ENCODE measurements at regions not wholly inside any gene's neighbourhood (a gene's known extent, or its start where the extent isn't known, plus 50 kb on each side); places are given as distances from the start of the nearest gene placed in this dataset.
A peak's percentile ranks its signal among the peaks of the same experiment; 100 is the strongest.

DNA sequence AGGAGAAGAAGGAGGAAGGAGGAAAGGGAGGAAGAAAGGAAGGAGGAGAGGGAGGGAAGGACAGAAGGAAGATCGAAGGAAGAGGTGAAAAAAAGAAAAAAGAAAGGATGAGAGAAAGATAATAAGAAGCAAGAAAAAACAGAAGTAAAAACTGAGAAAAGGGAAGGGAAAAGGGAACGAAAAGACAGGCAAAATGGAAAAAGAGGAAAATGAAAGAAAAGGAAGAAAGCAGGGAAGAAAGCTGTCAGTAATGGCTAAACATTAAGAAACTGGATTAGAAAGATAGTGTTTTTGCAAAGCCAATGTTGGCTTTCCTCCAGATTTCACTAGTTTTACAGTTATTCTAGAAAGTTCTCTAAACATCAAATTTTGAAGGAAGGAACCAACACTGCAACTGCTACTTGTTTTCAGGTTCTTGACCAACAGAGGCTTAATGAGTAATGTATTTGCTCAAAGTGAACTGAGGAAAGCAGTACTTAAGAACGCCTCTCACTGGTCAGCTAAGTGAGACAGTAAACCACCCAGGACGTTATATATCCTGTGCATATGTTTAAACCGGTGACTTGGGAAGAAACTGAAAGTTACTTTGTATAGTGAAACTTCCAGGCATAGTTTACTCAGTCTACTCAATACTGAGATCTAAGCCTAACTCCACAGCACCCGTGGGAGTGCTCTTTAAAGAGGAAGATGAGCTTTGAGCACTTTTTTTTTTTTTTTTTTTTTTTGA, 286.2 kb upstream of the TRIB2 start:
- no peak overlapping the region for H3K4me3 ChIP-seq (ENCODE audit: low read depth, low read length)
- DNase-seq (ENCODE audit: low read depth) = no peak
- no peak for TF ChIP-seq CTCF (IDR thresholded peaks at IDR 0.05; ENCODE audit: insufficient read depth, low read length)

- DNase-seq (ENCODE audit: low read depth) = peak; percentile 32
- TF ChIP-seq CTCF (IDR thresholded peaks at IDR 0.05; ENCODE audit: insufficient read depth, low read length) = no peak
- no peak overlapping the region for H3K4me3 ChIP-seq (ENCODE audit: low read depth, low read length)
Observed at GRCh38 chr2:12432985-12433625, 283.6 kb upstream of the TRIB2 start.

DNA sequence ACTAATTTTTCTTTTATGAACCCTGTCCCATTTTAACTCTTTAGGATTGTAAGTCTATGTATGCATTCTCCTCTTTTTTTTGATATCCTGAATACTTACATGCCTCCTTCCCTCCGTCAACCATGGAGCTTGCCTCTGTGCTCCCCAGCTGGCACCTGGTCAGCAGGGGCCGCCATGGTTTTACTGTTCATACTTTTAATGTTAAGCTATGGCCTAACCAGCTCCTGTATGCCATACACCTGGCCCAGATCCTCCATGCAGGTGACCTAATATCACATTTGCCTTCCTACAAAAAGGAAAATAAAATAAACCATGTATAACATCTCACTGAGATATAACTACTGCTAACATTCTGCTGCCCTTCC, 283.1 kb upstream of the TRIB2 start:
- TF ChIP-seq CTCF (IDR thresholded peaks at IDR 0.05; ENCODE audit: insufficient read depth, low read length) = no peak
- H3K4me3 ChIP-seq (ENCODE audit: low read depth, low read length) = no peak overlapping the region
- no peak for DNase-seq (ENCODE audit: low read depth)

- DNase-seq (ENCODE audit: low read depth) = no peak
- TF ChIP-seq CTCF (IDR thresholded peaks at IDR 0.05; ENCODE audit: insufficient read depth, low read length) = no peak
- H3K4me3 ChIP-seq (ENCODE audit: low read depth, low read length) = no peak overlapping the region
Observed at GRCh38 chr2:12434630-12435098, 282.1 kb upstream of the TRIB2 start.

GRCh38 chr2:12435430-12436222, 281.1 kb upstream of the TRIB2 start:
- no peak for DNase-seq (ENCODE audit: low read depth)
- no peak for TF ChIP-seq CTCF (IDR thresholded peaks at IDR 0.05; ENCODE audit: insufficient read depth, low read length)
- no peak overlapping the region for H3K4me3 ChIP-seq (ENCODE audit: low read depth, low read length)

DNA sequence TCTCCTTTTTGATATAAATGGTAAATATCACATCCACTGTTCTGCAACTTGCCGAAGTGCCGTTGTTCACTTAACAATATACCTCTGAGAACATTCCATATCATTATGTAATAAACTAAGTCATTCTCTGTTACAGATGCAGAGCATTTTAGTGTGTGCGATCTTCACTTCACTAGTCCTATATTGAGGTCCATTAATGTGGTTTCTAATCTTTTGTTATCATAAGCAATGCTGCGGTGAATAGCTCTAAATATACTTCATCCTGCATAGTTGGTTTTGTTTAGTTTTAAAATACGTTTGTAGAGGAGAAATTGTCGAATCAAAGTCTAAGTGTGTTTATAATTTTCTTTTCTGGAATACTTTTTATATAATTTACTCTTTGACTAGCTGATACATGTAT, 280.3 kb upstream of the TRIB2 start:
- DNase-seq (ENCODE audit: low read depth) = no peak
- H3K4me3 ChIP-seq (ENCODE audit: low read depth, low read length) = no peak overlapping the region
- TF ChIP-seq CTCF (IDR thresholded peaks at IDR 0.05; ENCODE audit: insufficient read depth, low read length) = no peak
